MCF 10A (cell line): ENCODE measurements at regions not wholly inside any gene's neighbourhood (a gene's known extent, or its start where the extent isn't known, plus 50 kb on each side); places are given as distances from the start of the nearest gene placed in this dataset.

Experiments used
- BruUV-seq: library from RNA; stranded (reverse); fragments of 400-500 nt; replicated peaks from 2 replicates; lab custom pipeline; 2021; lab: Mats Ljungman, UMichigan
- CTCF ChIA-PET: fragments of 300-600 bp; sonication (Branson Sonifier 250); formaldehyde crosslinking; extraction: SDS; loops from one replicate; lab custom pipeline; 2021; ENCODE audit warnings: antibody characterized with exemption, inconsistent platforms; lab: Yijun Ruan, JAX
- POLR2A ChIA-PET: fragments of 300-600, 350-650 bp; sonication (Branson Sonifier 250); formaldehyde crosslinking; extraction: SDS; loops from one replicate; lab custom pipeline; 2020; ENCODE audit warnings: antibody characterized with exemption, inconsistent platforms; lab: Yijun Ruan, JAX
- DNase-seq: peaks from one replicate; pipeline ENCODE4 v3.0.0-alpha.2; 2018; ENCODE audit not compliant: unreplicated experiment
- H3K27ac Mint-ChIP-seq: one replicate; pipeline ENCODE4 v1.8.0; 2022; ENCODE audit warnings: mild to moderate bottlenecking, low read depth, mixed read lengths; ENCODE audit not compliant: unreplicated experiment
- H3K27me3 Mint-ChIP-seq: one replicate; pipeline ENCODE4 v1.8.0; 2022; ENCODE audit warnings: mixed read lengths; ENCODE audit not compliant: insufficient read depth, unreplicated experiment
- H3K36me3 Mint-ChIP-seq: one replicate; pipeline ENCODE4 v1.8.0; 2022; ENCODE audit warnings: mild to moderate bottlenecking, moderate library complexity, mixed read lengths; ENCODE audit not compliant: insufficient read depth, unreplicated experiment
- H3K4me1 Mint-ChIP-seq: one replicate; pipeline ENCODE4 v1.8.0; 2022; ENCODE audit warnings: mixed read lengths; ENCODE audit not compliant: insufficient read depth, unreplicated experiment
- H3K4me3 Mint-ChIP-seq: one replicate; pipeline ENCODE4 v1.8.0; 2022; ENCODE audit warnings: mild to moderate bottlenecking, moderate library complexity, mixed read lengths; ENCODE audit not compliant: unreplicated experiment
- H3K9me3 Mint-ChIP-seq: one replicate; pipeline ENCODE4 v1.8.0; 2022; ENCODE audit warnings: mixed read lengths; ENCODE audit not compliant: unreplicated experiment
- intact Hi-C: fragments of 100-400 bp; cut with micrococcal nuclease; formaldehyde crosslinking; loops from 2 replicates; pipeline ENCODE4 v1.14.1; 2022
- TF ChIP-seq, protein P1 (sequence below): fragments of 200-600 bp; IDR thresholded peaks from one replicate; pipeline ENCODE4 v1.8.0; 2022; ENCODE audit warnings: antibody characterized with exemption, mild to moderate bottlenecking; ENCODE audit not compliant: unreplicated experiment

GRCh38 chr4:27338530-27338929 lies 477.9 kb downstream of the STIM2 start:
- DNase-seq = no peak
- Mint-ChIP-seq H3K27ac (no peak overlapping the region), H3K4me3 (no peak overlapping the region), H3K27me3 (no peaks in the 10 kb centered on the region), H3K36me3 (no peaks in the 10 kb centered on the region), H3K4me1 (peaks cover 1% of the 10 kb centered on the region), H3K9me3 (no peaks in the 10 kb centered on the region)
- TF ChIP-seq, protein P1, sequence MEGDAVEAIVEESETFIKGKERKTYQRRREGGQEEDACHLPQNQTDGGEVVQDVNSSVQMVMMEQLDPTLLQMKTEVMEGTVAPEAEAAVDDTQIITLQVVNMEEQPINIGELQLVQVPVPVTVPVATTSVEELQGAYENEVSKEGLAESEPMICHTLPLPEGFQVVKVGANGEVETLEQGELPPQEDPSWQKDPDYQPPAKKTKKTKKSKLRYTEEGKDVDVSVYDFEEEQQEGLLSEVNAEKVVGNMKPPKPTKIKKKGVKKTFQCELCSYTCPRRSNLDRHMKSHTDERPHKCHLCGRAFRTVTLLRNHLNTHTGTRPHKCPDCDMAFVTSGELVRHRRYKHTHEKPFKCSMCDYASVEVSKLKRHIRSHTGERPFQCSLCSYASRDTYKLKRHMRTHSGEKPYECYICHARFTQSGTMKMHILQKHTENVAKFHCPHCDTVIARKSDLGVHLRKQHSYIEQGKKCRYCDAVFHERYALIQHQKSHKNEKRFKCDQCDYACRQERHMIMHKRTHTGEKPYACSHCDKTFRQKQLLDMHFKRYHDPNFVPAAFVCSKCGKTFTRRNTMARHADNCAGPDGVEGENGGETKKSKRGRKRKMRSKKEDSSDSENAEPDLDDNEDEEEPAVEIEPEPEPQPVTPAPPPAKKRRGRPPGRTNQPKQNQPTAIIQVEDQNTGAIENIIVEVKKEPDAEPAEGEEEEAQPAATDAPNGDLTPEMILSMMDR = no peak
- POLR2A ChIA-PET = no interaction called here
- CTCF ChIA-PET = no interaction called here
- BruUV-seq = no TSS peak
- intact Hi-C loops = no loop called here

DNA sequence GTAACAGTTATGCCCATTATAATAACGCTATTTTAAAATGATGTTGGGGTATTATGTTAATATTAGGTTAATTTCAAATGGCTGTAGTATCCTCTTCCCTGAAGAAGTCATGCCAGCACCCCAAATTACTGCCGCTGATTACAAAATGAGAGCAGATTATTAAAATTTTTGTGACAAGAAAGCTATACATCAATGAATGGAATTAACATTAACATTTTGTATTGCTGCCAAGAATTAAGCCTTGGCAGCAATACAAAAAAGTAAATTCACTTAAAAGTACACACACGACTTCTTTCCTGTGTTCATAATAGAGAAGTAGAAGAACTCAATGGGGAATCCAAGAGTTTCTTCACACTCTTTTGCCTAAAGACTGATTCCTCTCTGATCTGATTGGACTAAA lies 482.8 kb downstream of the STIM2 start:
- Mint-ChIP-seq H3K27ac (no peak overlapping the region), H3K36me3 (no peaks in the 10 kb centered on the region), H3K4me3 (no peak overlapping the region), H3K27me3 (no peaks in the 10 kb centered on the region), H3K9me3 (no peaks in the 10 kb centered on the region), H3K4me1 (peaks cover 5% of the 10 kb centered on the region)
- intact Hi-C loops = no loop called here
- CTCF ChIA-PET = interaction anchor here (1.1 to 1.3 kb wide), 2 partner anchors 12 to 49 kb away, joined by 3 to 6 read pairs; no protein-coding TSS in a partner anchor
- no peak for DNase-seq
- no TSS peak for BruUV-seq
- POLR2A ChIA-PET = no interaction called here
- TF ChIP-seq, protein P1 = no peak

DNA sequence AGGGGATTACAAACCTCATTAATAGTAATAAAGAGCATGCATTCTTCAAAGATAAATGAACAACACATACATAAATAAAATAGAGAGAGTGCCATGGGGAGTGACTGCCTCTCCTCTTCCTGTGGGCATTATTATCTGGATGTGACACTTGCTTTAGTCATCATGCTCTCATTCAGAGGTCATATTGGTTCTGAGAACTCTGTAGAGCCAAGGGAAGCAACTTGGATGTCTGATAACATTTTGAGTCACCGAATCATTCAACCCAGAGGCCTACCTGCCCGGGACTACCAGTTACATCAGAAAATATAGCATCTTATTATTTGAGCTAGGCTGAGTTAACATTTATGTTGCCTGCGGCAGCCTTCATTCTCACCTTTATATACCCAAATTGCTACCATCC lies 489.5 kb downstream of the STIM2 start:
- BruUV-seq = no TSS peak
- POLR2A ChIA-PET = no interaction called here
- no peaks in the 10 kb centered on the region for H3K9me3 Mint-ChIP-seq
- H3K4me1 Mint-ChIP-seq = peaks cover 9% of the 10 kb centered on the region
- no peak overlapping the region for H3K27ac Mint-ChIP-seq
- intact Hi-C loops = no loop called here
- no peak overlapping the region for H3K4me3 Mint-ChIP-seq
- TF ChIP-seq, protein P1 = no peak
- no peaks in the 10 kb centered on the region for H3K27me3 Mint-ChIP-seq
- no peaks in the 10 kb centered on the region for H3K36me3 Mint-ChIP-seq
- CTCF ChIA-PET = interaction anchor here (0.6 to 1.2 kb wide), 2 partner anchors 187 to 335 kb away, joined by 3 to 4 read pairs; no protein-coding TSS in a partner anchor
- DNase-seq = peak; percentile 45

DNA sequence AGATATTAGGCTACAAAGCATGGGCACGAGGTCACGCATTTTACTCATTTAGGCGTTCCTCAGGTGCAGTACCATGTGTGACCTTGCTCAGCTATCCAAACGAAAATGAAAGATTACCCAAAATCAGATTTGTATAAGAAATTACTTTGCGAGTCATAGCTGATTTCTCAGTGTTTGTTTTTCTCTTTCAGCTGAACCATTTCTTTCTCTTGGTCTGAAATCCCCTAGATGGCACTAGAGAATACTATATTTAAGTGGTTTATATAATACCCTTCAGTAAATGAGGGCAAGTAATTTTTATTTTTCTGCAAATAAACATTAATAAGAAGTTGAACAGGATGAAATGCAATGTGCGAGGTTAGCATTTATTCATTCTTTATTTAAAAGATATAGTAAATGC lies 496.6 kb downstream of the STIM2 start:
- CTCF ChIA-PET = interaction anchor here (0.6 to 2.9 kb wide), 16 partner anchors 11 to 509 kb away, joined by 3 to 19 read pairs (median 3); no protein-coding TSS in a partner anchor
- BruUV-seq = no TSS peak

More for the DNA sequence above, 496.6 kb downstream of the STIM2 start:
- H3K36me3 Mint-ChIP-seq = no peaks in the 10 kb centered on the region
- H3K27ac Mint-ChIP-seq = no peak overlapping the region
- H3K9me3 Mint-ChIP-seq = no peaks in the 10 kb centered on the region
- no peaks in the 10 kb centered on the region for H3K27me3 Mint-ChIP-seq
- peak; percentile 30 for DNase-seq
- POLR2A ChIA-PET = no interaction called here
- no peak overlapping the region for H3K4me3 Mint-ChIP-seq
- TF ChIP-seq, protein P1 = peak; percentile 32
- intact Hi-C loops = loop anchor here (1.0 to 2.0 kb wide), 3 partner anchors 277 to 328 kb away; no protein-coding TSS in a partner anchor
- peaks cover 10% of the 10 kb centered on the region for H3K4me1 Mint-ChIP-seq
